HG03520 (cell line): ENCODE measurements at regions not wholly inside any gene's neighbourhood (a gene's known extent, or its start where the extent isn't known, plus 50 kb on each side); places are given as distances from the start of the nearest gene placed in this dataset.
"Not testable (repeated sequence)": the region's sequence is repeated elsewhere in the genome, so short reads cannot be mapped to it uniquely, and the experiment has no call there.

Experiments
- ATAC-seq: cut with Tn5 transposase; IDR thresholded peaks from one replicate; pipeline ENCODE4 v1.9.1; 2021; ENCODE audit warnings: mild to moderate bottlenecking, moderate library complexity; ENCODE audit not compliant: unreplicated experiment

DNA sequence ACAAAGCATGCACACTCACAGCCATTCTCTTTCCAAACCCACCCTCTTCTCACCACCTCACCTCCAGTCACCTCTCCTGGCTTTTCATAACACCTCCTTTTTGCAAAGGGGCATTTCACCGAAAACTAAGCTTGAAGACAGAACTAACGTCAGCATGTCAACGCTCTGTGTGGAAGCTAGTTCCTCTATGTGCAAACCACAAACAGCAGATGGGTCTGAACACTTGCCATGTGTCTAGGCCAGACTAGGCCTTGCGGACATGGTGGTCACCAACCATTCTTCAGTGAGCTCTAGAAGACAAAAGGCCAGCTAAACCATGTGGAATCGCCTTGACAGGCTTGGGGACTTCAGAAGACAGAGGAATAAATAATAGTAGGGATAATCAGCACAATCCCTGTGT, 148.5 kb downstream of the TXNL1 start:
- ATAC-seq = no peak

DNA sequence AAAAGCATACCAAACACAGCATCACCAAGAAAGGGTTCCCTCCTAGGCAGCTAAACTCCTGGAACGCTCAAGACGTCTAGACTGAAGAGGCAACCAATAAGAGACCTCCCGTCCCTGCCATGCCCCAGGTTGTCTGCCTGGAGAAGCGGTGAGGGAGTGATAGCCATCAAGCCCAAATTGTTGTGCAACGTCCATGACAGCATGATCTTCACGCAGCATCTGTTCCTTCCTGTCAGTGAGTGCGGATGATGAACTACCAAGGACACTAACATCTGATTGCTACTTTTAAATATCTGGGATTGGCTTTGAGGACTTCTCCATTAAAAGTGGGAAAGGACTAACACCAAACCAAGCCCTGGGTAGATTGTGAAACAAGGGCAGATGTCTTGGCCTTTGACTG, 149.7 kb downstream of the TXNL1 start:
- ATAC-seq = no peak

DNA sequence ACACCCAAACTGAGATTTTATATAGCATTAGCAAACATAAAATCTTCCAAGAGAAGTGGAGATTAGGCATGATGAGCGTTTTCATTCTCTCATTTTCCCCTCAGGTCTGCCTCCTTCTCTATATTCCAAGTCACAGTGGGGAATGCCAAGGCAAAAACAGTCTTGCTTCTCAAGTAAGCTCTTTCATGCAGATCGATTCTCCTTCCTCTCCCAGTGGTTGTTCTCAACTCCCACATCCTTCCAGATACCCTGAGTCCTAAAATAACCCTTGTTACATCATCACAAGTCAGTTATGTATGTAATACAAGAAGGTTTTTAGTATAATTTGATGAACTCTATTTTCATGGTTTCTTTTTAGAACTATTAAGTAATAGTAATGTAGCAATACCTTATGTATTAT, 150.6 kb downstream of the TXNL1 start:
- no peak for ATAC-seq

DNA sequence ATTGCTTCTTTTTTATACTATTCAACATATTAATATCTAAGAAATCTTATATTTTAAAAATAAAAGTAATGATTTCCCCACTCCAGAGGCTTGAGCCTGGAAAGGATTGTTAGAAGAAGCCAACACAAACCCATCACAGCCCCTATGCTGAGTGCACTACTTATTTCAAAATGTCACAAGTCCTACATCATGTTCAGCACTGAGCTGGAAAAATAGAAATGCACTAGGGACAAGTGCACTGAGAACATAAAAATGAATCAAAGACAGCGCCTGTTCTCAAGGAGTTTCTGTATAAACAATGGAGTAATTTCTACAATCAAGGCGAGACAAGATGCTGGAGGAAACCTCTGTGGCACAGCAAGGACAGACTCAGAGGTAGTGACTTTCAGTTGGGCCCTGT, 155.0 kb downstream of the TXNL1 start:
- no peak for ATAC-seq

DNA sequence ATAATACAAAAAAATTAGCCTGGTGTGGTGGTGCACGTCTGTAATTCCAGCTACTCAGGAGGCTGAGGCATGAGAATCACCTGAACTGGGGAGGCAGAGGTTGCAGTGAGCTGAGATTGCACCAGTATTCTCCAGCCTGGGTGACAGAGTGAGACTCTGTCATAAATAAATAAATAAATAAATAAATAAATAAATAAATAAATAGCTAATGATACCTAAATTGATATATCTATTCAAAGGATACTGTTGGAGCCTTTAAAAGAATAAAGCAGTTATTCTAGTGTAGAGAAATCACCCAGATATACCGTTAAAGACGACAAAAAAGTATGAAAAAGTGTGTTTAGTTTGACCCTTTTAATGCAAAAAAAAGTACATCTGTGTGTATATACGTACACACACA, 155.6 kb downstream of the TXNL1 start:
- not testable (repeated sequence) for ATAC-seq

DNA sequence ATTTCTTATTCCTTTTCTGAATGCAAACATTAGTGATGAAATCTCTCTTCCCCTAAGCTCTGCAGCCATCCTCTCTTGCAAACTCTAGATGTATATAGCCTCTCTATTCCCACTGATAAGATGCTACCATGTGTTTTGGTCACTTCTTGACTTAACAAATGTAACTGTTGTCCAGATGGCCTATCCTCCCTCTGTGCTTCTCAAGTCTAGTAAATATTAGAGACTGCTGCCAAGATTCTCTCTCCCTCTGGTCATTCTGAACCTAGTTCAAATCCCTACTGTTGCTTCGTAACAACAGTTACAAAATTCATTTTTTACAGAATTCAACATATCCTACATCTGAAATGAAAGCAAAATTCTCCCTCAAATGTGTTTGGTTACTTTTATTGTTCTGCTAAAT, 156.6 kb downstream of the TXNL1 start:
- no peak for ATAC-seq

DNA sequence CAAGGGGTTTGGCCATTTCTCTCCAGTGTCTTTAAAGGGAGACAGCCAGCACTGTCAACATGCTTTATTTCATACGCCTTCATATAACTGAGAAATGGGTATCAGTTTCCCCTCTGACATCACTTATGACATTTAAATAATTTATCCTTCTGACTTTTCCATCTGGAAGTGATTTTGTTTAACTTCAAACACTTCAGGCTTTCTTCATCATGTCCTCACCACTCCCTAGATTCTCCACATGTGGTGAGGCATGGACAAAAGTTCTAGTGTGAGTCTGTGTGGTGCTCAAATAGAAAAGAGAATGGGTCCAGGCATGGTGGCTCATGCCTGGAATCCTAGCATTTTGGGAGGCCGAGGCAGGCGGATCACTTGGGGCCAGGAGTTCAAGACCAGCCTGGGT, 158.6 kb downstream of the TXNL1 start:
- no peak for ATAC-seq

DNA sequence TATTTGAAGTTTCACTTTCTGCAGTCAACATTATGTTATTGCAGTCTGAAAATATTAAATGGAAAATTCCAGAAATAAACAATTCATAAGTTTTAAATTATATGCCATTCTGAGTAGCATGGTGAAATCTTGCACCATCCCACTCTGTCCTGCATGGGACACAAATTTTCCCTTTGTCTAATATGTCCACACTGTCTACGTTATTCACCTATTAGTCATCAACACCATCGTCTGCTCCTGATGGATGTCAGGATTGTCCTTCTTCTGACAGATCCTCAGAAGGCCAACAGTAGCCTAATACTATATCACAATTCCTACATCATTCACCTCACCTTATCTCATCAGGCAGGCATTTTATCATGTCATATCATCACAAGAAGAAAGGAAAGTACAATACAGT, 163.1 kb downstream of the TXNL1 start:
- no peak for ATAC-seq

DNA sequence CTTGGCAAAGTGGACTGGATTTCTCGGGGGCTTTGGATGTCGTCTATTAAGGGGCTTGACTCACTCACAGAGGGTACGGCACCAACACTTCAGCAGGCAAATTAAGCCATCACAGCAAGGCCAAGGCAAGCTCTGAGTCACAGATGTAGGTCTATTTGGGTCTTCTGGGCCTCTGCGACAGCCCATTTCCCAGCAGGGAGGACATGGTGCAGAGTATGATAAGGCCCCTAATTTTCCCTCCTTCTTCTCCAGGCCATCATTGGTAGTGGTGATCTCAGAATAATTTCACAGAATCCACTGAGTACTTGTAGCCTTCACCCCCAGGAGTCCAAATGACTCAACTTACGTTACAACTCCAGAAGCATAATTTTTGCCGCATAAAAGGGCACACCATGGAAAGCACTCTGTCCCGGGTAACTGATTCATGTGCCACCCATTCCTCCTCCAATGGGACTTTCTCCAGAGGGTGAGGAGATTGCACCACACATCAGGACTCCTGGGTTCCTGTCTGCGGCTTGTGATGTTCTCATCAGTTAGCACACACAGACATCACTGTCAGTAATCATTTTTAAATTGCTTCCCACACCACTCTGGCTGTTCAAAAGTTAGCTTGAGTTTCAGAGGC, 164.9 kb downstream of the TXNL1 start:
- no peak for ATAC-seq

DNA sequence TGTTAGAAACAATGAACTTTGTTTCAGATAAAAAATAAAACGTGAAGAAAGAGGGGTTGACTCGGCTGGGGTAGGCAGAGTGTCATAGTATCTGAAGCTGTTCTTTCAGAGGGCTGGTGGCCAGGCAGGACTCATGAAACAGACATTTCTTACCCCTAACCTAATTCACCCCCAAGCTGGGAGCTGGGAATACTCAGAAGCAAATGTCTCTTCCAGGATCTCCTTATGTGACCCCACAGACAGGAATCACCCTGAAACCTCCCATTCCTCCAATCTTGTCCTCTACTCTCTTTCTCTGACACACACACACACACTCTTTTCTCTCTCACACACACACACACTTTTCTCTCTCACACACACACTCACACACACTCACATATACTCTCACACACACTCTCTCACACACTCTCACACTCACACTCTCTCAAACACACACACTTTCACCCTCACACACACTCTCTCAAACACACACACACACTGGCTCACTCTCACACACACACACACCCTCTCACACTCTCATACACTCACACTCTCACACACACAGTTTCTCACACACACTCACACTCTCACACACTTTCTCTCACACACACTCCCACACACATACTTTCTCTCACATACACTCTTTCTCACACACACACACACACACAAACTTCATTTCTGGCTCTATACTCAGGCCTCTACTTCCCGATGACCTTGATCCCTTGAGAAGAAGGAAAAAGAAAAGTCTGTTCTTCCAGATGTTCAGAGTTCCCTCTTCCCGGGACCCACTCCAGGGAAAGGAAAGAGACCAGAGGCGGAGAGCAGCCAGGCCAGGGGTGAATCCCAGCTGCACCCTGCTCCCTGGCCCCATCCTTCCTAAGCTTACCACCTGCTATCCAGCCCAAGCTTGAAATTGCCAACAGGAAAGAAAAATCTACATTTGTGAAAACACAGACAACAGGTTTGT, 167.7 kb downstream of the TXNL1 start:
- no peak for ATAC-seq

DNA sequence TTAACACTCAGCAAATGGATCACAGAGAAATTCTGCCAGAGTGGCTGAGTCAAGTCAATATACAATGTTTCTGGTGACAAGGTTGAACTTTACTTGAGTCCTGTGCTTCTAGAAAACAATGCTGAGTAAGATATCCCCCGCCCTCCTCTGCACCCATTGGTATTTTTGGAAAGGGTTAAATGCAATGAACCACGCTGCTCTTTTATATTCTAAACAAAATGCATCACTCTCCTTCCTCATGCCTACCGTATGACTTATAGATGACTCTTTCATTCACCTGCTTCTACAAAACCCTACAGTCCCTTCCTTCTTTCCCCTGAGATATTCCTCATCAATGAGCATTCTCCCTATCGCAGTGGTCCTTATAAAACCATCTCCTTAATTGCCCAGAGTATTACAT, 168.8 kb downstream of the TXNL1 start:
- ATAC-seq = no peak

DNA sequence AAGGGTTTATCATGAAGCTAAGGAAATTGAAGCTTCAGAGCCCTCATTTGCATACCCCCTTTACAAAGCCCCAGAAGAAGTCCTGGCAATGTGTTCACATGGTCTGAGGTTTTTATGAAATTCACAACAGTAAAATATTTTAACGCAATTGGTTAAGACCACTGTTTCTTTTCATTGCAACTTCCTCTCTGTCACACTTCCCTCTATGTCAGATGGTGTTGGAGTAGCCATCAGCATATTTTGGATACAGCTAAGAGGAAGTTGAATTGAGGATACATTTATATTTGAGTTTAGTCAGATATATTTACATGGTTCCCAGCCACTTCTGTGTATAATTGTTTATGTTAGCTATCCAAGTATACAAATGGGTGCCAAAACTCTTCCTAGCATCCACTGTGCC, 170.0 kb downstream of the TXNL1 start:
- ATAC-seq = no peak

DNA sequence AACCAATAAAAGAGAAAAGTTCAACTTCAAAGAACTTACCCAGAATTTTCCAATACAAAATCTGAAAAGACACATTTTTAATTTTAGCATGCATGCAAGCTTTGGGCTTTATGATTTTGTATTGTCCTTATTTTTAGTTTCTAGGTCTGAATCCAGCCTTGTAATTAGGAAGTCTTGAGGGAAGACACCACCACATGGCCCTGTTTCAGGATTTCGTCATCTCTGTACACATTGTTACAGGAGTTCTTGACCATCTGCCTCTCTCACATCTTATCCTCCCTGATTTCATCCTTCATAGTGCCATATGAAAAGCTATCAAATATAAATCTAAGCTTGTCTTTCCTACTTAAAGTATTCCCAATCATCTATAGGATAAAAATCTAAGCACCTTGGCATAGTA, 176.1 kb downstream of the TXNL1 start:
- ATAC-seq = no peak

DNA sequence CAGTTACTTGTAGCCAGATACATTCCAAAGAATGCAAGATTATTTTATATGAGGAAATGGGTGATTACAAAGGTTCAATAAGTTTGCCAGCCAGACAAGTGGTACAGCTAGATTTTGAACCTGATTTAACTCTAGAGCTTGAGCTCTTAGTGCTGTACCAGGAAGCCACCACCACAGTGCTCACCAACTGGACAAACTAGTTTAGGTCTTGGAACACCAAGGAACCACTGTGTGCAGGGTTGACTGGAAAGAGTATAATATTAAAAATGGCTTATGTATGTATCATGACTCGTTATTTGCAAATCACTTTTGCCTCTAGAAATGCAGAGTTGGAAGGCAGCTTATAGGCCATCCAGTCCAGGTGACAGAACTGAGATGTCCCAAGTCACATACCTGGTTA, 177.2 kb downstream of the TXNL1 start:
- no peak for ATAC-seq

DNA sequence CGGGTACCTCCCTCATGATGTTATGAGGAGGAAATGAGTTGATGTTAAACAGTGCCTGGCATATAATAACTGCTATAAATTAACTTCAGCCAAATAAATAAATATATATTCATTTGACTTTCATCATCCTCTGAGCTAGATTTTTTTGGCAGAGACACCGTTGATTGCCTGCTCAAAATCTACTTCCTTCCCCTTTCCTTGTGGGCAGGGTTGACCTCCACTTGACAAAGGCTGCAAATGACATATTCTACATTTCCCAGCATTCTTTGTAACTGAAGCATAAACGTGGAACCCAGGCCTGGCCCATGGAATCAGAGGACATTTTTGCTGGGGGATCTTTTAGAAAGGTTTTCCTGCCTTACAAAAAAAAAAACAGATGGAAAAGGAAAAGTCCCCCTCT, 177.8 kb downstream of the TXNL1 start:
- ATAC-seq = no peak

DNA sequence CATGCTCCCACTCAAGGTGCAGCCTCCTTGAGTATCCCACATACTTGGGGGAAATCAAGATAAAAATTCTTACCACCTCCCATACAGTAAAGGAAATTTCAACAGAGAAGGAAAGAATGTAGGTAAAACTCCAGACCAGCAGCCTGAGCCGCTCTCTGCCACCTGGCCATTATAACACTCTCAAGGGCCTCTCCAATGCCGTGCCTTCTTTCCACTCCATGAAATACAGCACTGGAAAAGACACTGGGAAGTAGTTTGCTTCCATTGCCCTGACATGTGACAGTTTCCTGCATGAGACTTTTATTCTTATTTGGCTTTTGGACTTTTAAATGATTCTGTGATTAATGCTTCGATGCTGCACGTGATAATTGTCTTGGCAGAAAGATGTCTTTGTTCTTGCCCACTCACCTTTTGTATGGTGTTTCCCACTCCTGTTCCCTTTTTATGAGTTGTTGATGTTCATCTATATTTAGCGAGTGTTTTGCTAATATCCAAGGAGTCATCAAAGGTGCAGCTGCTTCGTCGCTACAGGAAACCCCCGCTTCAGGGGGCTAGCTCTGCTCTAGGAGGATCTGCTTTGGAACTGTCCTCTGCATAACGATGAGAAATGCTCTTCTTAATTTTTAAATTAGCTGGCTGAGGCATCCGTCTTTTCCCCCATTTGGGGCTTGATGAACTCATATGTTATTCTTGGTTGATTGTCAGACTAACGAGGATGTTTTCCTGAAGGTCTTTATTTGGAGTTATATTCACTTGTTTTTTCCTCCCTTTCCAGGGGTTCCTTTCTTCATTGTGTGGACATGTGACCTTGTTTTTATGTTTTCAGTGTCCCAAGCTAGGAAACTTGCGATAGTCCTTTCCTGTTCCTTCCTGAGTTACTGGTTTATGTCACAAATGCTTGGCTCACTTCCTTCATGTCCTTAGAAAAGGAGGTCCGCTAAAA, 179.4 kb downstream of the TXNL1 start:
- no peak for ATAC-seq

DNA sequence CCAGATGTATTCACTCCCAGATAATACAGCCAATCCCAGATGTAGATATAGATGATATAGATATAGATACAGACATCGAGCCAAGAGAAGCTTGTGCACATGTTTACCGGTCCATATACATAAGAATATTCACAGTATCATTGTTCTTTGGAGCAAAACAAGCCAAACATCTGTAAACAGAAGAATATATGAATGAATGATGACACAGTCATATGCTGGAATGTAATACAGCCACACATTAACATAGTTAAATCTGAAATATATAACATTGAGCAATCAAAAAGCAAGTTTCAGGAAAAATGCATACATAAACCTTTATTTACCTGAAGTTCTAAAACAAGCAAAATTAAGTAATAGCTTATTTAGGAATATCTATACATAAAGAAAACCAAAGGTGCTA, 182.5 kb downstream of the TXNL1 start:
- no peak for ATAC-seq

DNA sequence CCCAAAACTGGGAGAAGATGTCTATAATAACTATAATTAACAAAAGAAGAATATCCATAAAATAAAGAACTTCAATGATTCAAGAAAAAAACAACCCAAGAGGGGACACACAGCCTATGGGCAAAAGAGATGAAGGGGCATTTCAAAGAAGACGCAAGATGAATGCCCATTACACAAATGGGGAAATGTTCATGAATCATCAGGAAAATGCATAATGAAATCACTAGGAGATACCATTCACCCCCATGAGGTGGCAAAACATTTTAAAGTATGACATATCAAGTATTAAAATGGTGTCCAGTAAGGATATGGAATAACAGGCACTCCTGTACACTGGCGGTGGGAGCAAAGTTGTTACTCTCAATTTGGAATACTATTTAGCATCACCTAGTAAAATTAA, 183.3 kb downstream of the TXNL1 start:
- ATAC-seq = no peak

DNA sequence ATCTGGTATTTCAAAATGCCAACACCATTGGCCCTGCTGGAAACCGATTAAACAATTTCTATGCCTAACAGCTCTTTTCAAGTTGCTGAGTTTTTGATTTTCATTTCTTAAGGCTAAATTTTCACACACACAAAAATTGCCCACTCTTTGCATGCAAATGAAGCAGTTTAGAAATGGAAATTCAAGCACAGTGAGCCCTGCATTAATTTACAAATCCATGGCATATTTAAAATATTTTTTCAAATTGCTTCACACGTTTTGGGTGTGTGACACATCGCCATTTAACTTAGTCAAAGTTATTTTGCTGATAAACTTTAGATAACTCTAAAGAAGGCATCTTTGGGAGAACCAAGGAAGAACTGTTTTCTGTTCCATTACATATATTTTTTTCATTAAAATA, 184.8 kb downstream of the TXNL1 start:
- ATAC-seq = no peak

DNA sequence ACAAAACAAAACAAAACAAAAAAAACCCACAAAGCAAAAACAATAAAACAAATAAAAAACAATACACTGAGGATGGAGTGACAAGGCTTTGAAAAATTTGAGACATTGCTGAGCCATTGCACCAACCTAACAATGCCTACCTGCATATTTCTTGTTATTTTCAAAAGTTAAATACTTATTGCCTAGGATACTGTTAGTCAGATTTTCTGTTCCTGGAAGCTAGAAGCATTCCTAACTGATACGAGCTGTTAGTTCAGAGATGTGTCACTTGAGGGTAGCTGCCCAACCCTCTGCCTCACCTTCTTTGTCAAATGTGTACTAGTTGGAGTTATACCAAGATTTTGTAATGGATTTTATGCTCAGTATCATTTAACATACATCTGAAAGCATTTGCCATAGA, 187.2 kb downstream of the TXNL1 start:
- no peak for ATAC-seq

DNA sequence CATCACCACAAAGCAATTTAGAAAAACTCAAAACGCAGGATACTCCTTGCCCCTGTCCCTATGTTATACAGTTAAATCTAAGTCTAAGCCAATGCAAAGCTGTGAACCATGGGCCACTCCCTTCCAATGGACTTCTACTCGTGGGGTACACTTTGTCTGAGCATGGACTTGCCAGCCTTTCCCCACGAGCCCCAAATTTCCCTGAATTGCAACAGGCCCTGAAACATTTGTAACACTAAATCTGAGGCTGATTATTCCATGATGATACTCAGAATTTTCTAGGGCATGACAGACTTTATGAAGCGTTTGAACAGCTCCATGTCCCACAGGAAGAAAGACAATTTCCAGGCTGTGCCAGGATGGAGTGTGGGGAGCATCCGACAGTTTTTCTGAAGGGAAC, 189.6 kb downstream of the TXNL1 start:
- ATAC-seq = no peak
